HG02885 (cell line): ENCODE measurements at regions not wholly inside any gene's neighbourhood (a gene's known extent, or its start where the extent isn't known, plus 50 kb on each side); places are given as distances from the start of the nearest gene placed in this dataset.
"Not testable (repeated sequence)": the region's sequence is repeated elsewhere in the genome, so short reads cannot be mapped to it uniquely, and the experiment has no call there.

Experiments
- ATAC-seq: cut with Tn5 transposase; IDR thresholded peaks from one replicate; pipeline ENCODE4 v1.9.1; 2021; ENCODE audit warnings: mild to moderate bottlenecking; ENCODE audit not compliant: unreplicated experiment, poor library complexity

DNA sequence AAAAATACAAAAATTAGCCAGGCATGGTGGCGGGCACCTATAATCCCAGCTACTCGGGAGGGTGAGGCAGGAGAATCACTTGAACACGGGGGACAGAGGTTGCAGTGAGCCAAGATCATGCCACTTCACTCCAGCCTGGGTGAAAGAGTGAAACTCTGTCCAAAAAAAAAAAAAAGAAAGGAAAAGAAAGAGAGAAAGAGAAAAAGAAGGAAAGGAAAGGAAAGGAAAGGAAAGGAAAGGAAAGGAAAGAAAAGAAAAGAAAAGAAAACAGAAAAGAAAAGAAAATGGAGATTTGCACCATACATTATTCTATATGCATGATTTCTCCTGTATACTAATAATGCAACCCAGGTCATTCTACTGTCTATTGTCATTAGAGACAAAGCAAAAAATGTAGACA, 421.5 kb downstream of the PCDH19 start:
- not testable (repeated sequence) for ATAC-seq

DNA sequence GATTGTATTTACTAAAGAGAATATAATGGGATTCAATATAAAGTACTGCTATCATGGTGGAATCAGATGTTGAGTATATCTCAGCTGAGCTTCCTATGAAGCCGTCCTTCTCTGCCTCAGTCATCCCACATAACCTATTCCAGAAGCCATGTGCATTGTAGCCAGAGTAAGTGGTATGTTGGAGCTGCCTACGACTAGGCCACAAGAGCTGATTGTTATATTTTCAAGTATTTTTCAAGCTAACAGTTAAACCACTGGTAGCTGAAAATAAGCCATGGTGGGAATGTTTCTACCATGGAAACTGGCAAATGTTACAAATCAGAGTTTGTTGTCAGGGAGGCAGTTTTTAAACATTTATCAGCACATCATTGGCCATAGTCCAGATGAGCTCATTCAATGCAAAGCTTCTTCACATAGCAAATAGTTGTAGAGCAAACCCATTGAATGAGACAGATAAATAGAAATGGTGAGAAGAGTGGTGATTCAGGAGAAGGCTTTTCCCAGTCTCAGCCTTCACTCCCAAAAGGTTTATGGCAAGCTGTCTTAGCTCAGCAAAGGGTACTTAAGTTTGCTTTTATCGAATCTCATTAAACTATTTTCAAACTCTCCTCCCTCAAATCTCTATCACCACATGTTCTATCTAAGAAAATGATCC, 436.4 kb downstream of the PCDH19 start:
- no peak for ATAC-seq

DNA sequence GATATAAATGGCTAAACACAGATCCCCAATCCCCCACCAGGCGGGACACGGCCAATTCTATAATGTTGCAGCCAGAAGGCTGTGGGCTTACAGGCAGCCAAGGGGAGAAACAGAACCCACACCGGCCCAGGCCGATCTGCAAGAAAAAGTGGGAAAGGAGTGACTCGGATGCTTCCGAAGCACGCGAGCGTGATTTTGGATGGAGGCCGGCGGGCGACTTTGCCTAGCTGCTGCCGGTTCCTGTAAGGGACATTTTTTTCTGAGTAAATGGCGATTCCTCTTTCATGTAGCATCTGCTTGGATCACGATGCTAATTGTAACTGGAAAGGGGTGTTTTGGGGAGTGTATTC, 470.2 kb downstream of the PCDH19 start:
- no peak for ATAC-seq

DNA sequence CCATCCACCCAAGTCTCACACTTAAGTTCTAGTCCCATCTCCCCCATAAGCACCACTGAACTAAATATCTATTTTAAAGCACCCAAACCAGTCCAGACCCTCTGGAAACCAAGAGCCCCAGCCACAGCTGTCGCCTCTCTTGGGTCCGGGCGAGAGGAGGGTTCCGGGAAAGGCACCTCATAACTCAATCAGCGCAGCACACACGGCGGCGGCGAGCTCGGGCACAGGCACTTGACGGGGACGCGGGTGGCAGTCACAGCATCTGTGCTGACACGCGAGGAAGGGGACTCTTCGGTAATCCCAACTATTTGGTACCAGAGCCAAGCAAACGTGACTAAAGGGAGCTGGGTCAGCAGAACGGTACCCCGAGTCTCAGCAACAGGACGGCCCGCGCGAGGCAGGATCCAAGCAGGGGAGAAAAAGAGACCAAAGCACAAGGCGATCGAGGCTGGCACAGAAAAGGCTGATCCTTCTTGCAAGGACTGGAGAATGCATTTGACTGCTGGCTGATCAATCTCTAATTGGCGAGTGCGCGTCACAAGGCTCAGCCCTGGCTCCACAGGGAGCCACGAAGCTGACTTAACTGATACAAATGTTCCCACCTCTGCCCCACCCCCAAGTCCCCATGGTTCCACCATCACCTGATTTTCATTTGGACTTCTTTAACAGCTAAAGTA, 470.7 kb downstream of the PCDH19 start:
- ATAC-seq, result not testable (repeated sequence)

DNA sequence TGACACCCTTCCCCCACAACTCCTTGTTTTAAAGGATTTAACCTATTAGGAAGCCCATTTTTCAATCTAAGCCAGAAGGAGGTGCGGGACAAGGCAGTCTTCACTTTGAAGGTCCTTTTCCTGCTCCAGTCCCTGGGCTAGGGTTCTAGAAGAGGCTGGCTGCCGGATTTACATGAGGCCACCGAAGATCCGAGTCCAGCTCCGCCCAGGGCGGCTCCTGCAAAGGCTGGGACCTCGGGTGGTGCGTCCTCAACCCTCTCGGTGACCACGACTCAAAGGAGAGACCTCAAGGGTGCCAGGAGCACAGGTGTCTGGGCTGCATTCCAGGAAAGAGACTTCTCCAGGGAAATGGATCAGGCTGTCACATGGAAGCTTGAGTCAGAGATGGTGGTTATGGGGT, 471.6 kb downstream of the PCDH19 start:
- no peak for ATAC-seq

DNA sequence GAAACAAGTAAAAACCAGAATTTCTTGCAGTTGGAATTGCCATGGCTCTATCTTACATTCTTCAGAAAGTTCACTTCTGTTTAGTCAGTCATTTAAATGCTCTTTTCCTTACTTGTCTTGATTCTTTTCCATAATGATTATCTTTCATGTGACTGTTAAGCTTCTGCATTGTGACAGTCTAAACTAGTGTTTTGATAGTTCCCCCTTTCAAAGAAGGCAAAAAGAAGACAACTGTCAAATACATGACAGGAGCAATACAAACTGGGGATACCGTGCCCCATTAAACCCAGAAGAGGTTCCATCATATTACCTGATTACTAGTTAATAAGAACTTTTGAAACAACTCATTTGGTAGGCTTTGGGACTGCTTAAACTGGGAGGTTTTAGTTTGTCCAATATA, 476.2 kb downstream of the PCDH19 start:
- ATAC-seq, result no peak

DNA sequence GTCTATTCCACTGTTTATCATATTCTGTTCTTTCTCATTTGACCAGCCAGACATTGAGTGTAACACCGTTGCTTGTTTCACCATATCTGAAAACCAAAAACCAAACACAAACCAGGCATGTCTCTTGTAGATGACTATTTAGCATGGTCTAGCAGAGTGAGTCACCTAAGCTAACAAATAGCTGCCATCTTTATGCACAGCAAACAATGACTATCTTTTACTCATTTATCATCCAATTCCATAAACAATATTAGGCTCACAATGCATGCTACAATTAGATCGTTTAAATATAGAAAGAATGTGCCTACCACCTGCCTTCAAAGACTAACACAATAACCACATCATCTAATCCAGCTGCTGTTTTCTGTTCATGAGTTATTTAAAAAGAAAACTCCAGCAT, 495.4 kb downstream of the PCDH19 start:
- no peak for ATAC-seq

DNA sequence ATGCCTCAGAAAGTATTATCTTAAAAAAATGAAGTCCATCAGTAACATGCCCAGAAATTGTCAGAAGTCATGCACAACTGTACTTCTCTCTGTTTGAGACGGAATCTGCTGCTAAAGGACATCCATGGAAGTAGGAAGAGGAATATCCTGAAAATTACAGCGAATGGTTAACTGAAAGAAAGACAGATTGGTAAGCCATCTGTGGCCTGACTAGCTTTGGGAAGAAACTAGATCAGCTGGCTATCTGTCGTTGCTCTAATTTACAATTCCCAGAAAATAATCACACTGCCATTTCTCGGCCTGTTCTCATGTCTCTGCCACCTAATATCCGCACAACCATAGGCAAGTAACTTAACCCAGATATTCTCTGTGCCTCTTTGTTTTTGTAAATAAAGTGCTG, 496.5 kb downstream of the PCDH19 start:
- ATAC-seq, result no peak

DNA sequence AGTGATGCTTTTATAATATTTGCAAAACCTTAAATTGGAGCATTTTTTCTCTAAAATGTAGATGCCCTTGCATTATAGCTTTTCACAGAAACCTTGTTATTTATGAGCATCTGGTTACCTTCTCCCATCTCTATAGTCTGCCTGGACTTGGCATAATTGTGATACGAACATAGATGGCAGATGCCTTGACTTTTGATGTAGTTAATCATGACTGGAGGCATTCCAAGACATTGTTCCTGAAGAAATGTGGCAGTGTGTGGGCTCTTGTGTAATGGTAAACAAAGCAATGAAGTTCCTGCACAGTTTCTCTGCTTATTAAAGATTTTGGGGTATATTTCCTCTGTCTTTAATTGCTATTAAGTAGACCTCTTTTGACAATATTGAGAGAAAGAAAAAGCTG, 500.1 kb downstream of the PCDH19 start:
- no peak for ATAC-seq

DNA sequence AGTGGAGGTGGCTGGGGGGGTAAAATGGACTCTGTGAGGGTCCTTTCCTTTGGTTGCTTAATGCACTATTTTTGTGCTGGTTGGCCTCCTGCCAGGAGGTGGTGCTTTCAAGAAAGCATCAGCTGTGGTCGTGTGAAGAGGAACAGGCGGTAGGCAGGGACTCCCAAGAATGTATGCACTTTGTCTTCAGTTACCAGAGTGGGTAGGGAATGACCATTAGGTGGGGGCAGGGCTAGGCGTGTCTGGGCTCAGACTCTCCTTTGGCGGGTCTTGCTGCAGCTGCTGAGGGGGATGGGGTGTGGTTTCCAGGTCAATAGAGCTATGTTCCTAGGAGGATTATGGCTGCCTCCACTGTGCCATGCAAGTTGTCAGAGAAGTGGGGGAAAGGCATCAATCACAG, 509.0 kb downstream of the PCDH19 start:
- ATAC-seq, result no peak

DNA sequence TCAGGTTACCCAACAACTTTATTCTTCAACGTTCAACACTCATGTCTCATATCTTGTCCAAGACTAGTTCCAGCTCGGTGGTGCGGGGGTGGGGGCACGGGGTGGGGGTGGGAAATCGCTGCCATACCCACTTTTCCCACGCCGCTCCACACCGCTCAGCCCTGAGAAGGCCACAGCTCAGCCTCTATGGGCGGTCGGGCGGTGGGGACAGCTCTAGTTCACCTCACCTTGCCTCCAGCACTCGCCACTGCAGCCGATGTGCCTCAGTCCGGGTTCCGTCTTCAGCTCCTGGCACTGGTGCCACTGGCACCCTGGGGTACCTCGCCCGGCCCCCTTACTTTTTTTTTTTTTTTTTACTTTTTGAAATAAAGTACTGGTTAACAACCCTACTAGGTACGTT, 522.2 kb downstream of the PCDH19 start:
- no peak for ATAC-seq

DNA sequence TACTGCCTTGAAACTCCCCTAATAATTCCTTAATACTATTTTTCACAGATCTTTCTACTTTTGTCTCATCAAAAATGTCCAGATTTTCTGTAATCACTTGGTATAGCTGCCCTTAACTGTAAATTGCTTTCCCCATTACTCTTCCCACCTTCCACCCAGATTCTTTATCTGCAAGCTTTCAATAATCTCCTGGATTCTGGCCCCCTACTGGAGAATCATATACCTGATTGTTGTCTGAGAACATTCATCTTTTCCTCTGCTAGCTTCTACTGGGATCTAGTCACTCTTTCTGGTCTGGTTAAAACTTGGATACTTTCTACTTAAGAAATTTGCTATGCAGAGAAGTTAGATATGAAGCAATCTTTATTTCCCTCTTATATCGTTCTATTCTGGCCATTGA, 552.6 kb downstream of the PCDH19 start:
- no peak for ATAC-seq

DNA sequence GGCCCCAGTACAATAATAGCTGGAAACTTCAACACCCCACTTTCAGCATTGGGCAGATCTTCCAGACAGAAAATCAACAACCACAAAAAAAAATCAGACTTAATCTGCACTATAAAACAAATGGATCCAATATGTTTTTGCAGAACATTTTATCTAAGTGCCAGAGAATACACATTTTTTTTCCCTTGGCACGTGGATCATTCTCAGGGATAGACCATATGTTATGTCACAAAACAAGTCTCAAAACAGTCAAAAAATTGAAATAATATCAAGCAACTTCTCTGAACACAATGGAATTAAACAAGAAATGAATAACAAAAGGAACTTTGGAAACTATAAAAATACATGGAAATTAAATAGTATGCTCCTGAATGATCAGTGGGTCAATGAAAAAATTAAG, 576.3 kb downstream of the PCDH19 start:
- ATAC-seq, result no peak

DNA sequence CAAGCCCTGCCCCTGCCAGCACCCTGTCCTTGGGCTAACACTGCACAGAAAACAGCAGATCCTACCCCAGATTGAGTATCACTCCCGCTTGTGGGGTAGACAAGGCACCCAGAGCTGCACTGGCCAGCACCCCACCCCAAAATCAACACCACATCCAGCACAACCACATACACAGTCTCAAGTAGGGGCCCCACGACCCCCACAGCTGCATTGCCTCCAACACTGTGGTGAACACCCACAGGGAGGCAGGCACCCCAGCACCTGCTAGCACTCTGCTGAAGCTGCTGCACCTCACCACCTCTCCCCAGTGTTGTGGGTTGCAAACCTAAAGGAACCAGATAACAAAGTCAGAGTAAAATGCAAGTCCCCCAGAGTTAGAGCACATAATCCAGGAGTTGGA, 589.9 kb downstream of the PCDH19 start:
- no peak for ATAC-seq

DNA sequence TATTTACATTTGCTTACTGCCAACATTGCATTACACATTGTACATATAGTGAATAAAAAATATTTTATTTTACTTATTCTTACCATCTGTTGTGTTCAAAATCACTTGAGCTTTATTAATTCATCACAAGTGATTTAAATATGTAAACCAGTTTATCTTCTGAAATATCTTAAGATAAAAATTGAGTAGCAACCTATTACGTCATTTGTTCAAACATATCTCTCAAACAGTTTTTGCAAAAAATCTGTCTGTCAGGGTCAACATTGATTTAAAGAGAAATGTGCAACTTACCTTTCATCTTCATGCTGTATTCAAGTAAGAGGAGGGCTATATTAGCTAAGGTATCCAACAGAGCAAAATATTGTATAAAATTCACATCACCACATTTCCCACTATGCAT, 610.1 kb downstream of the PCDH19 start:
- ATAC-seq, result no peak

DNA sequence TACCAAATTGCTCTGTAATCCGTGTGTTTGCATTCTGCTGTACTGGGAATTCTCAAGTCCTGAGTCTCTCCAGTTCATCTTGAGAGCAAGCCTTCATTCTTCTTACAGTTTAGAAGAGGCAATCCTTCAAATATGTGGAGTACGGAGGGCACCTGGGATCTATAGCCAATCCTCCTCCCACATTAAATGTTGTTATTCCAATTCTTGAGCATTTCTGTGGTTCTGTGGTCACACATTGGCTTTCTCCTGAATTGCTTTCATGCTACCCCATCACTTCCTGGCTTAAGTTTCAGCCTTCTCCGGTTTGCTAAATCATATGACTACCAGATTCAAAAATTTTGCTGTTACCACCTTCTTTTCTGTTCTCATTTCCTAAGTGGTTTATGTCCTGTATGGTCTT, 611.1 kb downstream of the PCDH19 start:
- no peak for ATAC-seq

DNA sequence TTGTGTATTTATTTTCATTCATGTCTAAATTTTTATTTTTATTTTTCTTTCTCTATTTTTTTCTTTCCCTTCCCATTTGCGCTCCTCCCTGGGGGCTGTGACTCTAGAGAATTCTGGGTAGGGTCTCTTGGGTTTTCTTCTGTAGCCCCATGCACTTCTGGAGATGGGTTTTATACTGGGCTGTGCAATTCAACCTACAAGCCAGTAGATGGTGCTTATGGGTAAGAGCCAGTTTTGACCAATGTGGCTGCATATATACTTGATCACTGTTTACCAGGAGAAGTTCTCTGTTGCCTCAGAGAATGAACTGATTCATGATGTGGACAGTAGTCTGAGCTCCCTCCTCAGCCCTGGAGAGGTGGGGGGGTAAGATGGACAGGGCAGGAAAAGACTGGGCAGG, 614.6 kb downstream of the PCDH19 start:
- no peak for ATAC-seq

DNA sequence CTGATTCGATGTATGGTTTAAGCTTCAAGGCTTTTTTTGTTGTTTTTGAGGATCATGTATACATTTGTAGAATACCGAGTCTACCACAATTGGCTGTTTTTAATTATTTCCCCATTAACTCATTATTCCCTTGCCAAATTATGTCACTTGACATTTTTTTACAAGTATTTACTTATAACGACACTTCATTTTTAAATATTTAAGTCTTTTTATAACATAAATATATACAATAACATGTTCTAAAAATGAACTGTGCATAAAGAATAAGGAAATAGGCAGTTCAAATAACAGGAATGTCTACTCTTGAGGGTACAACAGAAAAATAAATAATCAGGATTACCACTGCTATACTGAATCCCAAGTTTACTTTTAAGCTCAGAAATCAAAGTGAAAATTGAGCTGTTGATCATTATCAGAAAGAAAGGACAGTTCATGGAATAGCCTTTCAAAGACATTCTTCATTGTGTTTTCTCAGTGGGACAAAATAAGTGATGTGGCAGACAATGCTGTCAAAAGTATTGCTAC, 627.5 kb downstream of the PCDH19 start:
- no peak for ATAC-seq

DNA sequence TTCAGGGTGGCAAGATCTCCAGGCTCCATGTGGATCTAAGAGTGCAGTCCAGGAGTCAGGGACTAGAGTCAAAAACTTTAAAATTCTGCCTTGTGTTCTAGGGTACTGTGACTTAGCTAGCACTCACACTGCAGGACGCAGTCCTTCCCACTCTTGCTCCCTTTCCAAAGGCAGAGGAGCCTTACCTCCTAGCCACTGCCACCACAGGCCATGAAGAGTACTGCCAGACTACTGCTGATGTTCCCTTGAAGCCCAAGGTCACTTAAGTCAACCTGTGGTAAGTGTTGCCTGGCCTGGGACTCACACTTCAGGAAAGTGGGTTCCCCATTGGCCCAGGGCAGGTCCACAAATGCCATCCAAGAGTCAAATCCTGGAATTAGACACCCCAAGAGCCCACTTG, 632.2 kb downstream of the PCDH19 start:
- ATAC-seq, result no peak

DNA sequence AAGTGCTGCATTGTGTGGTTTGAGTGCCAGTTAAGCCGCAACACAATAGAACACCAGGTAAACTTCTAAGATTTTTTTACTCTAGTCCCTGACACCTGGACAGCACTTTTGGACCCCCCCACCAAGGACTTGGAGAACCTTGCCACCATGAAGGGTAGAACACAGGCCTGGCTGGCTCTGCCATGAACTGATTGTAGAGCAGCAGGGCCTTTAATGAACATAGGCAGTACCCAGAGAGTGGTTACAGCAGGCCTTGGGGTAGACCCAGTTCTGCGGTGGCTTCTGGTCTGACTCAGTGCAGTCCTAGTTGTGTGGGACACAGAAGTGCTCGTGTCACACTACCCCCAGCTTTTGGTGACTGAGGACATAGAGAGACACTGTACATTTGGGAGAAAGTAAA, 648.3 kb downstream of the PCDH19 start:
- ATAC-seq, result no peak

DNA sequence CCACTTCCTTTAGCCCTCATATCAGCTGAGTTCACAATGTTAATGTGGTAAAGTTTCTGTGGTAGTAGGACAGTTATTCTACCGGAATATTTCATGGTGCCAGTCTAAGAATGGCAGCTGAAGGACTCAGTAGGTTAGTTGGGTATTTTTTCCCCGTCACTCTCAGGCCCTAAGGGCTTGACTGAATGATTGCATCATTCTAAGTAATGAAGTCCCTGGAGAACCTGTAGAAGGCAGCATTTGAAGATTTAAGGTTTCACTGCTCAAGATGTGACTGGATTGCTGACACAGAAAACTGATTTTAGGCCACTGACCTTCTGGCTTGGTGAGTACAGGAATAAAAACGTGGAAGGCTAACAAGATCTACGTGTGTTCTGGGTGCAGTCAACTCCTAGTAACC, 657.3 kb downstream of the PCDH19 start:
- ATAC-seq, result no peak

DNA sequence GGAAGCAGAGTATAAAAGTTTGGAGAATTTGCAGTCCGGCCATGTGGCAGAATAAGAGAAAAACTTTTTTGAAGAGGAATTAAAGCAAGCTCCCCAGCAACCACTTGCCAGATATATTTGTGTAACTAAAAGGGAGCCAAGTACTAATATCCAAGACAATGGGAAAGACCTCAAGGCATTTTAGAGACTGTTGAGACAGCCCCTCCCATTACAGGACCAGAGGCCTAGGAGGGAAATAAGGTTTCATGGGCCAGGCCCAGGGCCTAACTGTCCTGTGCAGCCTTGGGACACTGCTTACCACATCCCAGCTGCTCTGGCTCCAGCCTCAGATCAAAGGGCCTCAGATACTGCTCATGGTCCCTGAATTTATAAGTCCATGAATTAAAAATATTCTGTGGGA, 659.4 kb downstream of the PCDH19 start:
- no peak for ATAC-seq
